Suppressor macrophage treated with lipopolysaccharide for 4 hours (primary cell): ENCODE measurements at regions not wholly inside any gene's neighbourhood (a gene's known extent, or its start where the extent isn't known, plus 50 kb on each side); places are given as distances from the start of the nearest gene placed in this dataset.
"Not testable (repeated sequence)": the region's sequence is repeated elsewhere in the genome, so short reads cannot be mapped to it uniquely, and the experiment has no call there.

ENCODE experiments used
- DNase-seq: peaks from one replicate; pipeline ENCODE4 v3.0.0-alpha.2; 2020

DNA sequence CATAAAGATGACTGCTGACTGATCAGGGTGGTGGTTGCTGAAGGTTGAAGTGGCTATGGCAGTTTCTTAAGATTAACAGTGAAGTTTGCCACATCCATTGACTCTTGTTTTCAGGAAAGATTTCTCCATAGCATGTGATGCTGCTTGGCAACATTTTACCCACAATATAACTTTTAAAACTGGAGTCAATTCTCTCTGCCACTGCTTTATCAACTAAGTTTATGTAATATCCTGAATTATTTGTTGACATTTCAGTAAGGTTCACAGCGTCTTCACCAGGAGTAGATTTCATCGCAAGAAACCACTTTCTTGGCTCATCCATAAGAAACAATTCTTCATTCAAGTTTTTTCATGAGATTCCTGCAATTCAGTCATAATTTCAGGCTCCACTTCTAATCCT, 166.5 kb upstream of the SPRY1 start:
- no peak for DNase-seq

DNA sequence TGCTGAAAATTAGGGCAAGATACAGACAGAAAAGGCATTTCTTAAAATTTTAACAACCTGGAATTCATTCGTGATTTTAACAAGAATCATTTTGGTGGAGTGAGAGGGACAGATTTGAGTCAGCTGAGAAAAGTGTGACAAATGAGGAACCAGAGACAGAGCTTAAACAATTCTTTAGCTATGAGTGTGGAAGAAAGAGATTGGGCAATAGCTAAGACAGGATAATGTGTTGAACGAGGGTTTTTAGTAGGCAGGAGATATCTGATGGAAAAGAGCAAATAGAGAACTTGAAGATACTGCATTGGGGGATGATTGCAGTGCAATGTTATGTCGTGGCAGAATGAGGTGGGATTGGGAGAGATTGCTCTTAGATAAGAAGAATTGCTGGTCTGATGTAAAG, 164.2 kb upstream of the SPRY1 start:
- peak; percentile 66 for DNase-seq

GRCh38 chr4:123233136-123233768, 163.3 kb upstream of the SPRY1 start:
- peak; percentile 48 for DNase-seq

GRCh38 chr4:123234955-123235354, 161.6 kb upstream of the SPRY1 start:
- no peak for DNase-seq

GRCh38 chr4:123235431-123235830, 161.2 kb upstream of the SPRY1 start:
- no peak for DNase-seq

DNA sequence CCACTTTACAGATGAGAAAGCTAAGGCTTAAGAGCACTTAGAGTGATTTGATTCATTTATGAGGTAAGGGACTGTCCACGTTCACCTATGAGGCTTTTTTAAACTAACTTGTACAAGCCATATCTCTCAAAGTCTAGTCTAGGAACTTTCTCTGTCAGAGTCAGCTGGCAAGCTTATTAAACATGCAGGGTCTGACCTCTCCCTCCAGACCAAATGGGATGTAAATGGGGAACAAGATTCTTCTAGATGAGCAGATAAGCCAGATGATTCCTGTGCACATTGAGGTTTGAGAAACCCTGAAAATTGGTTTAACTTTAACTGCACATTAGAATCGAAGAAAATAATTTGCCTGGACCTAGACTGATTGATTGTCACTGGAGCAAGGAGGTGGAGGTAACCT, 160.0 kb upstream of the SPRY1 start:
- DNase-seq: no peak

- not testable (repeated sequence) for DNase-seq
These were observed 156.3 kb upstream of the SPRY1 start for GRCh38 chr4:123240286-123240685.

DNA sequence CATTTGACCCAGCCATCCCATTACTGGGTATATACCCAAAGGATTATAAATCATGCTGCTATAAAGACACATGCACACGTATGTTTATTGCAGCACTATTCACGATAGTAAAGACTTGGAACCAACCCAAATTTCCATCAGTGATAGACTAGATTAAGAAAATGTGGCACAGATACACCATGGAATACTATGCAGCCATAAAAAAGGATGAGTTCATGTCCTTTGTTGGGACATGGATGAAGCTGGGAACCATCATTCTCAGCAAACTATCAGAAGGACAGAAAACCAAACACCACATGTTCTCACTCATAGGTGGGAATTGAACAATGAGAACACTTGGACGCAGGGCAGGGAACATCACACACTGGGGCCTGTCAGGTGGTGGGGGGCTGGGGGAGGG, 153.4 kb upstream of the SPRY1 start:
- DNase-seq: not testable (repeated sequence)

GRCh38 chr4:123244137-123244536, 152.5 kb upstream of the SPRY1 start:
- peak; percentile 20 for DNase-seq

DNA sequence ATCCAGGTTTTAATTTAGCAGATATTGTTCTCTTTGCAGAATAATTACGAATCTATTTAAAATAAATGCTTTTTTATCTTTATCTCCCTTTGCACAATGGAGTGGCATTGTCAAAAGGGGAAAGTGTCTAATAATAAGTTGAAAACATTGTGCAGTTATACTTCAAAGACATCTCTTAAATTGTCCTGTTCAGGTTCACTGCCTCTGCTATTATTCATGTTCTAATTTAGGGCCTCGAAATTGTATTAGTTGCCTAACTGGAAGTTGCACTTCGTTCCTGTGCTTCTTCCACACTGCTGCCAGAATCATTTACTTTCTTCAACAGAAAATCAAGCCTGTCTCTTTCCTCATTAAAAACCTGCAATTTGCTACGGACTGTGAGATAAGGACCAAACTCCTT, 150.5 kb upstream of the SPRY1 start:
- no peak for DNase-seq

- DNase-seq: no peak
These were observed 148.4 kb upstream of the SPRY1 start for GRCh38 chr4:123248085-123248659.

GRCh38 chr4:123249821-123250220, 146.8 kb upstream of the SPRY1 start:
- DNase-seq: no peak

DNA sequence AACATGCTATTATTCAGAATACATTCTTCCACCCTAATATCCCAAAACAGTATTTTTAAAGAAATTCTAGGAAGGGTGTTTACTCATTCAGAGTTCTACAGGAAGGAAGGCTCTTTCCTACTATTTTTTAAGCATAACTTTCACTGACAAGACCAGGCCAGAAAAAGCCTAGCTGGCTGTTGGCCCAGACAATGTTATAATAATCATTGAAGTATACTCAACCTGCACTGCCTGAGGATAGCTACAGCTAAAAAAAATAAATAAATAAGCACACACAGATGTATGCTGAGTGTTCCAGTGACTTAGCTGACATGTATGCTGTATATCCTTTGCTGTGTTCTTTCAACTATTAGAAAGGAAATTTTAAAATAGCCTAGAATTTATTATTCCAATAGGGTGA, 145.8 kb upstream of the SPRY1 start:
- no peak for DNase-seq

GRCh38 chr4:123255971-123256370, 140.6 kb upstream of the SPRY1 start:
- DNase-seq: no peak

GRCh38 chr4:123256901-123257300, 139.7 kb upstream of the SPRY1 start:
- DNase-seq: no peak

GRCh38 chr4:123257591-123257990, 139.0 kb upstream of the SPRY1 start:
- DNase-seq: no peak

DNA sequence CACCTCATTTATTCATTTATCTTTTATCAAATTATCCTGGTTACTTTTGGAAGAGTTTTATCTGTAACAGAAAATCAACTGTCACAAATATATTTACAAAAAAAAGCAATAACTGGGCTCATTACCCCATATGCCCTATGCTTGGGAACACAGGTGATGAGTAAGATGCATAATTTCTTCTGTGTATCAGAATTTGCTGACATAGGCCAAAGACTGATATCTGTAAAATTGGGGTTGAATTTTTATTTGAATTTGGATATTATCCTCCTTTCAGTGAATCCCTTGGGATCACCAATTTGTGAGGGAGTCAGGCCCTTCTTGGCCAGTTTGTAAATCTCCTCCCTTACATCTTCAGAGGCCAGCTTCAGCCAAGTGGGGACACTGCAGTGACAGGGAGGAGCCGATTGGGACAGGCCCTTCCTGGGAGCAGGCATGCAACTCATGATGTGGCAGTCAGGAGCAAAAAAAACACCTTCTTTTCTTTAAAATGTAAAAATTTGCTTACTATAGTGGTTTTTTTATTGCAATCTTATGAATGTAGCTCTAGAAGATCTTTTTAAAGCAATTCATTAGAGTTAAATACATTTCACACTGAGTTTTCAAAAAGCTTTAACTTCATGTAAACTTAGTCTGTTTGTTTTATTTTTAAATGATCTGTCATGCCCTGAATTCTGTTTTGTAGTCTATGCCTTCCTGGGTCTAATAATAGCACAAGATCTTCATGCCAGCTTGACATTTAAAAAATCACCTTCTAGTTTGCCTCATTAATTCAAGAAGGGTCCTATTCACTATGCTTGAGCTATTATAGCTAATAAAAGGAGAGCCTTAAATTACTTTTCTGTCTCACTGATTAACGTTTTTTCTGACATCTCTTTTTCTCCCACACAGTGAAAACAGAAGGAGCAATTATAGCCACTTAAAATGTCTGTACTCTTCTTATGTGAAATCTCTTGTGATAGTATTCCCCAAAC, 136.6 kb upstream of the SPRY1 start:
- DNase-seq: no peak

DNA sequence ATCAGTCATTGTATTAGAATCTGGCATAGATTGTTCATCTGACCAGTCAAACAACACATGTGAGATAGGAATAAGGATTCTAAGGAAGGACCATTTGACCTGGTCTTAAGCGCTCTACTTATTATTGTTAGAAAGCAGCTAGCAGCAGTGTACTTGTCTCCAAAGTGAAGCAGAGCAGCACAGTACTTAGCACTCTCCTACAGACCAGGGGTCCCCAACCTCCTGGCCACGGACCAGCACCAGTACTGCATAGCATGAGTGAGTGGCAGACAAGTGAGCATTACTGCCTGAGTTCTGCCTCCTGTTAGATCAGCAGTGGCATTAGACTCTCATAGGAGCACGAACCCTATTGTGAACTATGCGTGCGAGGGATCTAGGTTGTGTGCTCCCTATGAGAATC, 135.9 kb upstream of the SPRY1 start:
- DNase-seq: no peak

DNA sequence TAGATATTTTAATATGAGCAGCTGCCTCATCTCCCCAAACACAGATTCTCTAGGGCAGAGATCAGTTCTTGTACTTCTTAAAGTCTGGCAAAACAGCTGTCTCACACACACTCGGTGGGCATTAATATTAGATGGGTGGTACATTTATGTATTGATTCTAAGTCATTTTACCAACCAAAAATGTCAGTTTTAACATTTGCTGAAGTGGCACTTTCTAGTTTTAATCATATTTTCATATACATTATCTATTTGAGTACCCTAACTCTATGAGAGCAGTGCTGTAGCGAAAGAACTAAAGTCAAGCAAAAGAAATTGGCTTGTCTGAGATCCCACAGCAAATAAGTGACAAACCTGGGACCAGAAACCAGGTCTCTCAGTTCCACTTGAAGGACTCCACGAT, 134.5 kb upstream of the SPRY1 start:
- DNase-seq: no peak

DNA sequence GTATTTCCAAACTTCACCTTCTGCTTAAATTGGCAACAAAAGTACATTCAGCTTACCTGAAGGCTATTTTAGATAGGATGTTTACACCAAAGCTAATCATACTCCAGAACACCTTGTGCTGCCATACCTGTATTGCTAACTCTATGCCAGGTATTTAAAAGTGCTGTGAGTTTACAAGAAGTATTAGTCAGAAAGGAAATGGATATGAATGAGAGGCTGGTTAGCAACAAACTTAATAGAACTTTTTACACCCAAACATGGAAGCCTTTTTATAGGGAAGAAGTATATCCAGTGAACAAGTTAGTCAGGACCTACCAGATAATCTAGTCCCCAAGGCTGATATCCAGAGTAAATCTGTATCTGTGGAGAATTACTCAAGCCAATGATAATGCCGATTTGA, 131.2 kb upstream of the SPRY1 start:
- no peak for DNase-seq

DNA sequence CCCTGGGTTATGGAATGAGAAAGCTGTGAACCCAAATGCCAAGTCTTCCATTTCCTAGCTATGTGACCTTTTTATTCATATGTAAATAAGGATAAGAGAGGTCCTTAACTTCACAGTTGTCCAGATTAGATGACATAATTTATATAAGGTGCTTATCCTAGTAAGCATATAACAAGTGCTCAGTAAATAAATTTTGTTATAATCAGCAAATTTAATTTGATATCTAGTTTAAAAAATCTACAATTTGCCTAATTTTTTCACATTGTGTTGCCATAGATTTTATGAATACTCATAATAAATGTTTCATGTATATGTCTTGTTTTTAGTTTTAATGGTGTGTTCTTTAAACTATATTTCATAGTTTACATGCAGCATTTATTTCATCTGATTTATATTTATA, 130.4 kb upstream of the SPRY1 start:
- no peak for DNase-seq

GRCh38 chr4:123278755-123279154, 117.8 kb upstream of the SPRY1 start:
- no peak for DNase-seq

DNA sequence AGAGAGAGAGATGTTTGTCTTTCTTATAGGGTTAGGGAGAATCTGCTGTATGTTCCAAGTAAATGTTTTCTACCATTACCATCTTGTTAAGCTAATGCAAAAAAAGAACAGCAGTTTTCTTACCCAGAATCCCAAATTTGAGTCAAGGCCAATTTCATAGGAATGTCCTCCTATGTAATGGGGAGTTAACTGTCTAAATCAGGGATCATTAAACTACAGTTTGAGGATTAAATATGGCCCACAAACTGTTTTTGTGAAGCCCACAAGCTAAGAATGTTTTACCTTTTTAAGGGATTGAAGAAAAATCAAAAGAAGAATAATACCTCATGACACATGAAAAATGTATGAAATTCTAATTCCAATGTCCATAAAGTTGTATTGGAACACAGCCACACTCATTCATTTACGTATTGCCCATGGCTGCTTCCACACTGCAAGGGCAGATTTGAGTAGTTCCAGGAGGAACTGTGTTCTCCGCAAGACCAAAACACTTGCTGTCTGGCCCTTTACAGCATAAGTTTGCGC, 113.2 kb upstream of the SPRY1 start:
- no peak for DNase-seq

- no peak for DNase-seq
These were observed 112.4 kb upstream of the SPRY1 start for GRCh38 chr4:123284168-123284567.
